Heart right ventricle (tissue), 16 donors: ENCODE measurements at regions not wholly inside any gene's neighbourhood (a gene's known extent, or its start where the extent isn't known, plus 50 kb on each side); places are given as distances from the start of the nearest gene placed in this dataset.
"Not testable (repeated sequence)": the region's sequence is repeated elsewhere in the genome, so short reads cannot be mapped to it uniquely, and the experiment has no call there.

ENCODE experiments used
- ATAC-seq, 8 donors: fragments of 200-7000 bp; cut with Tn5 transposase; one replicate each; pipeline ENCODE4 v1.9.1; 2020; ENCODE audit warnings: mild to moderate bottlenecking in 8 of 8, moderate library complexity in 8 of 8, moderate number of reproducible peaks in 1 of 8
- DNase-seq, 2 donors: peaks; one replicate each; pipeline ENCODE4 v3.0.0-alpha.2; 2020
- H3K27ac ChIP-seq, 10 donors: fragments of 200-600 bp; sonication (generic) in 2 of 10; one replicate each; pipeline versions ENCODE4 v1.5.0 to v1.8.0; 2020 to 2022; ENCODE audit warnings: mild to moderate bottlenecking in 3 of 10
- H3K27me3 ChIP-seq, 7 donors: fragments of 200-600 bp; one replicate each; pipeline ENCODE4 v1.8.0; 2021 to 2022; ENCODE audit warnings: mild to moderate bottlenecking in 2 of 7
- H3K36me3 ChIP-seq, 9 donors: fragments of 200-600 bp; sonication (generic) in 1 of 9; one replicate each; pipeline versions ENCODE4 v1.5.0 to v1.8.0; 2020 to 2022; ENCODE audit warnings: mild to moderate bottlenecking in 2 of 9
- H3K4me1 ChIP-seq, 9 donors: fragments of 200-600 bp; sonication (generic) in 1 of 9; one replicate each; pipeline versions ENCODE4 v1.5.0 to v1.8.0; 2020 to 2022; ENCODE audit warnings: mild to moderate bottlenecking in 4 of 9
- H3K4me3 ChIP-seq, 10 donors: fragments of 200-600 bp; sonication (generic) in 2 of 10; one replicate each; pipeline versions ENCODE4 v1.5.0 to v1.8.0; 2020 to 2022; ENCODE audit warnings: mild to moderate bottlenecking in 7 of 10, moderate library complexity in 2 of 10
- H3K9me3 ChIP-seq, 11 donors: fragments of 200-600 bp in 10 of 11; sonication (generic) in 2 of 11; one replicate each; pipeline versions ENCODE4 v1.5.0 to v1.8.0; 2013 to 2022; ENCODE audit warnings: mild to moderate bottlenecking in 2 of 11, control low read depth in 1 of 11, moderate library complexity in 1 of 11
- WGBS, 2 donors: extraction: QIAGEN DNeasy Blood & Tissue Kit; methylation state at CpG; one replicate each; pipeline ENCODE4 v1.1.7; 2013; ENCODE audit warnings: inconsistent platforms in 1 of 2; 5-methylcytosine and 5-hydroxymethylcytosine counted together
- intact Hi-C, 10 donors: fragments of 100-400 bp; cut with DNase I; formaldehyde crosslinking; loops; one replicate each; pipeline versions ENCODE4 v1.11.1 to v1.14.2; 2022
- TF ChIP-seq, protein P1 (sequence below), 9 donors: fragments of 200-600 bp; sonication (generic) in 2 of 9; IDR thresholded peaks; one replicate each; pipeline versions ENCODE4 v1.5.0 to v1.8.0; 2021 to 2022; ENCODE audit warnings: antibody characterized with exemption in 9 of 9, mild to moderate bottlenecking in 5 of 9, moderate library complexity in 1 of 9
- donor health status: Arrhythmogenic right ventricular cardiomyopathy.
- donor health status: ischemic (EF 13 %, LVEDD 7.1; RV severe dilation, severe dysfunction).
- donor health status: healthy with polysubstance abuse.
- donor health status: DM: no; HTN: yes; CAD: no.
- donor health status: DM: no; HTN: no; CAD: no.
- donor health status: ischemic (EF 25% LVEDD 6.9; RV normal size, moderate dysfunction).
- donor health status: ischemic (EF 25% LVEDD 5.7; RV mildly dilated, moderate dysfunction).
- donor health status: healthy.
- donor health status: DM: yes; HTN: yes; CAD: no.
- donor health status: Ischemic cardiomyopathy.
- donor health status: ischemic (EF 35%, LVEDD 5.7; RV mildly dilated, moderate dysfunction).
- donor health status: nonischemic (EF 11% LVEDD 7.7; RV severe dilation, severe dysfunction).
- donor health status: DM: yes; HTN: yes; CAD: no.
- donor health status: PGD.
- donor health status: ischemic (EF 29% LVEDD 5.4; RV normal size, mild dysfunction).
- donor health status: nonischemic (EF 23%, LVEDD 6.1; RV moderate dilation, normal function).

- no peak overlapping the region for H3K4me3 ChIP-seq
- TF ChIP-seq, protein P1, sequence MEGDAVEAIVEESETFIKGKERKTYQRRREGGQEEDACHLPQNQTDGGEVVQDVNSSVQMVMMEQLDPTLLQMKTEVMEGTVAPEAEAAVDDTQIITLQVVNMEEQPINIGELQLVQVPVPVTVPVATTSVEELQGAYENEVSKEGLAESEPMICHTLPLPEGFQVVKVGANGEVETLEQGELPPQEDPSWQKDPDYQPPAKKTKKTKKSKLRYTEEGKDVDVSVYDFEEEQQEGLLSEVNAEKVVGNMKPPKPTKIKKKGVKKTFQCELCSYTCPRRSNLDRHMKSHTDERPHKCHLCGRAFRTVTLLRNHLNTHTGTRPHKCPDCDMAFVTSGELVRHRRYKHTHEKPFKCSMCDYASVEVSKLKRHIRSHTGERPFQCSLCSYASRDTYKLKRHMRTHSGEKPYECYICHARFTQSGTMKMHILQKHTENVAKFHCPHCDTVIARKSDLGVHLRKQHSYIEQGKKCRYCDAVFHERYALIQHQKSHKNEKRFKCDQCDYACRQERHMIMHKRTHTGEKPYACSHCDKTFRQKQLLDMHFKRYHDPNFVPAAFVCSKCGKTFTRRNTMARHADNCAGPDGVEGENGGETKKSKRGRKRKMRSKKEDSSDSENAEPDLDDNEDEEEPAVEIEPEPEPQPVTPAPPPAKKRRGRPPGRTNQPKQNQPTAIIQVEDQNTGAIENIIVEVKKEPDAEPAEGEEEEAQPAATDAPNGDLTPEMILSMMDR (IDR thresholded peaks at IDR 0.05), result no peak
- H3K4me1 ChIP-seq, result no peaks in the 10 kb centered on the region
- H3K36me3 ChIP-seq, result no peaks in the 10 kb centered on the region
- no peaks in the 10 kb centered on the region for H3K27me3 ChIP-seq
- ATAC-seq (no peak), DNase-seq (no peak)
- H3K9me3 ChIP-seq, result no peaks in the 10 kb centered on the region
- H3K27ac ChIP-seq, result no peak overlapping the region
- intact Hi-C loops, result no loop called here
- WGBS, 2 donors, result 85 to 92% methylated on average over 3 of the region's 3 CpGs
These were observed 83.0 kb upstream of the DTNBP1 start for GRCh38 chr6:15745781-15746180.

- no peak overlapping the region for H3K27ac ChIP-seq
- no peaks in the 10 kb centered on the region for H3K36me3 ChIP-seq
- no peaks in the 10 kb centered on the region for H3K9me3 ChIP-seq
- no peaks in the 10 kb centered on the region for H3K27me3 ChIP-seq
- H3K4me1 ChIP-seq, result no peaks in the 10 kb centered on the region
- TF ChIP-seq, protein P1 (IDR thresholded peaks at IDR 0.05), result no peak
- 79 to 86% methylated on average over 4 of the region's 4 CpGs for WGBS, 2 donors
- ATAC-seq (no peak), DNase-seq (no peak)
- intact Hi-C loops, result no loop called here
- no peak overlapping the region for H3K4me3 ChIP-seq
These were observed 82.1 kb upstream of the DTNBP1 start for GRCh38 chr6:15744818-15745402.

GRCh38 chr6:15742013-15742412, 79.2 kb upstream of the DTNBP1 start:
- H3K4me1 ChIP-seq, ATAC-seq: not testable (repeated sequence)

GRCh38 chr6:15741405-15741804, 78.6 kb upstream of the DTNBP1 start:
- H3K9me3 ChIP-seq, result no peaks in the 10 kb centered on the region
- no peaks in the 10 kb centered on the region for H3K36me3 ChIP-seq
- H3K27me3 ChIP-seq, result no peaks in the 10 kb centered on the region
- no peaks in the 10 kb centered on the region for H3K4me1 ChIP-seq
- no peak overlapping the region for H3K4me3 ChIP-seq
- intact Hi-C loops, result no loop called here
- ATAC-seq (no peak), DNase-seq (no peak)
- TF ChIP-seq, protein P1 (IDR thresholded peaks at IDR 0.05), result no peak
- no peak overlapping the region for H3K27ac ChIP-seq

More at GRCh38 chr6:15742013-15742412, 79.2 kb upstream of the DTNBP1 start:
- H3K4me3 ChIP-seq, H3K9me3 ChIP-seq, H3K36me3 ChIP-seq, H3K27ac ChIP-seq, H3K27me3 ChIP-seq, intact Hi-C loops, DNase-seq: not testable (repeated sequence)
- WGBS, 2 donors, result 73 to 87% methylated on average over 1 of the region's 1 CpG

GRCh38 chr6:15739867-15740266, 77.0 kb upstream of the DTNBP1 start:
- Histone ChIP-seq H3K4me1 (peaks cover 0 to 11% (median 0%) of the 10 kb centered on the region in 9 donors), H3K27ac (no peak overlapping the region), H3K36me3 (no peaks in the 10 kb centered on the region), H3K4me3 (no peak overlapping the region), H3K9me3 (no peaks in the 10 kb centered on the region), H3K27me3 (no peaks in the 10 kb centered on the region)
- TF ChIP-seq, protein P1 (IDR thresholded peaks at IDR 0.05), result no peak
- WGBS, 2 donors, result 85 to 87% methylated on average over 3 of the region's 3 CpGs
- ATAC-seq, result no peak
- no peak for DNase-seq
- intact Hi-C loops, result no loop called here
